SK-N-SH treated with all-trans-retinoic acid at 6 μM for 48 hours (cell line): ENCODE measurements at regions not wholly inside any gene's neighbourhood (a gene's known extent, or its start where the extent isn't known, plus 50 kb on each side); places are given as distances from the start of the nearest gene placed in this dataset.

Experiments used
- BACH2 ChIP-seq: fragments of 250-450 bp; sonication (Bioruptor Pico); IDR thresholded peaks from 2 replicates; pipeline ENCODE4 v1.9.0; 2021; ENCODE audit warnings: mild to moderate bottlenecking, borderline replicate concordance
- PPARA ChIP-seq: fragments of 250-450 bp; sonication (Bioruptor Pico); IDR thresholded peaks from 2 replicates; pipeline ENCODE4 v1.5.0; 2020; ENCODE audit warnings: mild to moderate bottlenecking, borderline replicate concordance
- RARB ChIP-seq: fragments of 250-450 bp; sonication (Bioruptor Pico); IDR thresholded peaks from 2 replicates; pipeline ENCODE4 v1.8.0; 2021; ENCODE audit warnings: mild to moderate bottlenecking, moderate library complexity
- ZNF8 ChIP-seq: fragments of 450-650 bp; formaldehyde crosslinking; IDR thresholded peaks from 2 replicates; pipeline ENCODE4 v1.5.0; 2020; ENCODE audit warnings: mild to moderate bottlenecking, moderate library complexity
- TF ChIP-seq, protein P1 (sequence below): fragments of 250-450 bp; sonication (Bioruptor Pico); IDR thresholded peaks from 2 replicates; pipeline ENCODE4 v1.5.1; 2020; ENCODE audit warnings: low read depth, mild to moderate bottlenecking, moderate library complexity
- TF ChIP-seq, protein P2 (sequence below): fragments of 250-450 bp; sonication (Bioruptor Pico); IDR thresholded peaks from 2 replicates; pipeline ENCODE4 v1.8.0; 2021; ENCODE audit warnings: low read depth, mild to moderate bottlenecking, moderate library complexity, borderline replicate concordance

DNA sequence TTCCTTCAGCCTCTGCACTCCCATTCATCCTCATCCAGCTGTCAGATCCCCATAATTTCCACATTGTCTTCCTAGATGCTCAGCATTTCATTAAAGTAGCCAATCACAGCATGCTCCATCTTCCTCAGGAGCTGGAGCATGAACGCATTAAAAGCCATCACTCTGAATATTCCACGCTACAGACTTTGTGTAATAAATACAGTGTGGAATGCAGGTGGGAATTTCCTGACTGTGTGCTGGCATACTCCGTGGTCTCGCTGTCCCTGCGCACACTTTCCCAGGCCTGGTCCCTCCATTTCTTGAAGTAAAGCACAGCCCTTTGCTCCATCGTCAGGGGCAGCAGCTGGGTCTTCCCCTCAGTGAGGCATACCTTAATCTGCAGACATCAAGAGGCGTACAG lies 123.7 kb upstream of the NCK2 start:
- TF ChIP-seq BACH2 (no peak), ZNF8 (CRISPR knock-in tag) (no peak), PPARA (CRISPR knock-in tag) (no peak), RARB (CRISPR knock-in tag) (no peak)
- TF ChIP-seq, protein P1, sequence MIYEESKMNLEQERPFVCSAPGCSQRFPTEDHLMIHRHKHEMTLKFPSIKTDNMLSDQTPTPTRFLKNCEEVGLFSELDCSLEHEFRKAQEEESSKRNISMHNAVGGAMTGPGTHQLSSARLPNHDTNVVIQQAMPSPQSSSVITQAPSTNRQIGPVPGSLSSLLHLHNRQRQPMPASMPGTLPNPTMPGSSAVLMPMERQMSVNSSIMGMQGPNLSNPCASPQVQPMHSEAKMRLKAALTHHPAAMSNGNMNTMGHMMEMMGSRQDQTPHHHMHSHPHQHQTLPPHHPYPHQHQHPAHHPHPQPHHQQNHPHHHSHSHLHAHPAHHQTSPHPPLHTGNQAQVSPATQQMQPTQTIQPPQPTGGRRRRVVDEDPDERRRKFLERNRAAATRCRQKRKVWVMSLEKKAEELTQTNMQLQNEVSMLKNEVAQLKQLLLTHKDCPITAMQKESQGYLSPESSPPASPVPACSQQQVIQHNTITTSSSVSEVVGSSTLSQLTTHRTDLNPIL: no peak
- TF ChIP-seq, protein P2, sequence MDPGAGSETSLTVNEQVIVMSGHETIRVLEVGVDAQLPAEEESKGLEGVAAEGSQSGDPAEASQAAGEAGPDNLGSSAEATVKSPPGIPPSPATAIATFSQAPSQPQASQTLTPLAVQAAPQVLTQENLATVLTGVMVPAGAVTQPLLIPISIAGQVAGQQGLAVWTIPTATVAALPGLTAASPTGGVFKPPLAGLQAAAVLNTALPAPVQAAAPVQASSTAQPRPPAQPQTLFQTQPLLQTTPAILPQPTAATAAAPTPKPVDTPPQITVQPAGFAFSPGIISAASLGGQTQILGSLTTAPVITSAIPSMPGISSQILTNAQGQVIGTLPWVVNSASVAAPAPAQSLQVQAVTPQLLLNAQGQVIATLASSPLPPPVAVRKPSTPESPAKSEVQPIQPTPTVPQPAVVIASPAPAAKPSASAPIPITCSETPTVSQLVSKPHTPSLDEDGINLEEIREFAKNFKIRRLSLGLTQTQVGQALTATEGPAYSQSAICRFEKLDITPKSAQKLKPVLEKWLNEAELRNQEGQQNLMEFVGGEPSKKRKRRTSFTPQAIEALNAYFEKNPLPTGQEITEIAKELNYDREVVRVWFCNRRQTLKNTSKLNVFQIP (CRISPR knock-in tag): no peak
